ENCODE measurements at regions not wholly inside any gene's neighbourhood (a gene's known extent, or its start where the extent isn't known, plus 50 kb on each side); places are given as distances from the start of the nearest gene placed in this dataset.

DNA sequence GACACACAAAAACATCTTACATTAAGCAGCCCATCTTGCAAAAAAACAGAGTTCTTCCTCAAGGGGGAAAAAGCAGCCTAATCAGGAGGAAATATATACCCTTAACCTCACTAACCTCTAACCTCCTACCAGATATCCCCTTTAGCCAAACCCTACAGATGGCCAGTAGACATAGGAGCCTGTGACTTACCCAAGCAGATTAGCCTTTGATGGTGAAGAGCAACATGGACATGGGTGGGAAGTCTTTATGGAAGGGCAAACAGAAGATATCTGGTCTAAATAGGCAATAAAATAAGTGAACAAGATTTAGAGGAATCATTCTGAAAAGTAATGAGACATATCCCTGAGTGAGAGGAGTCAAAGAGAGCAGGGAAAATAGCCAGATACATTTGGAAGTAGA lies 119.4 kb upstream of the ARPP21 start:
- Mint-ChIP-seq H3K9me3 (peaks cover 10% of the 10 kb centered on the region), H3K4me3 (no peak overlapping the region), H3K27ac (no peak overlapping the region), H3K4me1 (ENCODE audit: unreplicated experiment) (peaks cover 13% of the 10 kb centered on the region), H3K27me3 (no peaks in the 10 kb centered on the region), H3K36me3 (no peaks in the 10 kb centered on the region)
- no peak for DNase-seq (ENCODE audit: extremely low spot score, unreplicated experiment)
- TF ChIP-seq, protein P1, sequence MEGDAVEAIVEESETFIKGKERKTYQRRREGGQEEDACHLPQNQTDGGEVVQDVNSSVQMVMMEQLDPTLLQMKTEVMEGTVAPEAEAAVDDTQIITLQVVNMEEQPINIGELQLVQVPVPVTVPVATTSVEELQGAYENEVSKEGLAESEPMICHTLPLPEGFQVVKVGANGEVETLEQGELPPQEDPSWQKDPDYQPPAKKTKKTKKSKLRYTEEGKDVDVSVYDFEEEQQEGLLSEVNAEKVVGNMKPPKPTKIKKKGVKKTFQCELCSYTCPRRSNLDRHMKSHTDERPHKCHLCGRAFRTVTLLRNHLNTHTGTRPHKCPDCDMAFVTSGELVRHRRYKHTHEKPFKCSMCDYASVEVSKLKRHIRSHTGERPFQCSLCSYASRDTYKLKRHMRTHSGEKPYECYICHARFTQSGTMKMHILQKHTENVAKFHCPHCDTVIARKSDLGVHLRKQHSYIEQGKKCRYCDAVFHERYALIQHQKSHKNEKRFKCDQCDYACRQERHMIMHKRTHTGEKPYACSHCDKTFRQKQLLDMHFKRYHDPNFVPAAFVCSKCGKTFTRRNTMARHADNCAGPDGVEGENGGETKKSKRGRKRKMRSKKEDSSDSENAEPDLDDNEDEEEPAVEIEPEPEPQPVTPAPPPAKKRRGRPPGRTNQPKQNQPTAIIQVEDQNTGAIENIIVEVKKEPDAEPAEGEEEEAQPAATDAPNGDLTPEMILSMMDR (conservative IDR thresholded peaks at IDR 0.05) = no peak

DNA sequence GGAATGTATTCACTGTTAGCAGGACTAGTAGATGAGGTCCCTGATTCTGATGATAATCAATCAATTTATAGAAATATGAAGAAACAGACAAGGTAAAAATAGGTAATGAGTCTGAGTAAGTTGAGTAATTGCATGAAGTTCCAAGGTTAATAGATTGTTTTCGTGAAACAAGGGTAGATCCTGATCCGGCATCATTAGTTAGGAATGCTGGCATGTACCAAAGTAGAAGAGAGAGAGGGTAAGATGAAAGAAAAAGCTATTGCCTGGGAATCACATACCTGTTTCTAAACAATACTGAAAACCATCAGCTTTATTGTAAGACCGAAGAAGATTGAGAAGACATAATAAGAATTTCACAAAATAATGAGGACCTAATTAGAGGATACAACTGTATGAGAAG lies 118.1 kb upstream of the ARPP21 start:
- no peaks in the 10 kb centered on the region for H3K36me3 Mint-ChIP-seq
- TF ChIP-seq, protein P1 (conservative IDR thresholded peaks at IDR 0.05) = no peak
- peaks cover 10% of the 10 kb centered on the region for H3K9me3 Mint-ChIP-seq
- peaks cover 13% of the 10 kb centered on the region for H3K4me1 Mint-ChIP-seq (ENCODE audit: unreplicated experiment)
- no peaks in the 10 kb centered on the region for H3K27me3 Mint-ChIP-seq
- H3K4me3 Mint-ChIP-seq = no peak overlapping the region
- H3K27ac Mint-ChIP-seq = no peak overlapping the region
- DNase-seq (ENCODE audit: extremely low spot score, unreplicated experiment) = no peak

DNA sequence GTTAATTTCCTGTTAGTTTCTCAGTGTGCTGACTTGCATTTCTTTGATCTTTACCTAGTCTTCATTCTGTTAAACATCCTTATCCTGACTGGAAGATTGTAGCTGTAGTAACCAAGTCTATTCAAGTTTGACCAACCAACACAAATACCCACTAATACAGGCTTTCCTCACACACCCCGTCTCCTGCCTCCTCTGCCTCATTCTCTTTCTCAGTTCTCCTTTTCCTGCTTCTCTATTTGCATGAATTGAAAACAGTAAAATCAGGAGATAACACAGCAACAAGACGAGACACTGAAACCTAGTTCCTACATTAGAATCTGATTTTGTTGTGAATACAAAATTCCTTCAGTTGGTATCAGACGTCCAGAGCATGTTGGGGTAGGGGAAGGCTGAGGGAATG lies 116.9 kb upstream of the ARPP21 start:
- H3K27ac Mint-ChIP-seq = no peak overlapping the region
- TF ChIP-seq, protein P1 (conservative IDR thresholded peaks at IDR 0.05) = no peak
- H3K9me3 Mint-ChIP-seq = peaks cover 7% of the 10 kb centered on the region
- H3K27me3 Mint-ChIP-seq = no peaks in the 10 kb centered on the region
- H3K4me3 Mint-ChIP-seq = no peak overlapping the region
- peaks cover 13% of the 10 kb centered on the region for H3K4me1 Mint-ChIP-seq (ENCODE audit: unreplicated experiment)
- no peak for DNase-seq (ENCODE audit: extremely low spot score, unreplicated experiment)
- no peaks in the 10 kb centered on the region for H3K36me3 Mint-ChIP-seq

DNA sequence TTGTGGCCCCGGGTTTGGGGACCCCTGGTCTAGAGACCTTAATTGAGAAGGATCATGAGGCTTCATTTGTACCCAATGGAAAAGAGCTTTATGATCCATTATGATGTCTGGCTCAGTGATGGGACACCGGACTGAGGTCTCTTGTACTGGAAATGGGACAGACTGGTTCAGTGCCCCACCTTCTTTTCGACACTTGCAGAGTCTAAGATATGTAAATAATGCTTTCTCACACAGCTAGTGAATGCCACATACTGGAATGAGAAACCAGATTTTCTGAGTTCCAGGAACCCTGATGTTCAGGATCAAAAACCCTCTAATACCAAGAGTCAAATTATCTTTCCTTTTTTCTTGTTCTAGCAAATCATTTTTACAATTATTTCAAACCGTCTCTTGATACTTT lies 116.3 kb upstream of the ARPP21 start:
- Mint-ChIP-seq H3K4me1 (ENCODE audit: unreplicated experiment) (peaks cover 13% of the 10 kb centered on the region), H3K36me3 (no peaks in the 10 kb centered on the region), H3K27me3 (no peaks in the 10 kb centered on the region), H3K27ac (no peak overlapping the region), H3K9me3 (peaks cover 4% of the 10 kb centered on the region), H3K4me3 (no peak overlapping the region)
- no peak for DNase-seq (ENCODE audit: extremely low spot score, unreplicated experiment)
- TF ChIP-seq, protein P1 (conservative IDR thresholded peaks at IDR 0.05) = no peak

DNA sequence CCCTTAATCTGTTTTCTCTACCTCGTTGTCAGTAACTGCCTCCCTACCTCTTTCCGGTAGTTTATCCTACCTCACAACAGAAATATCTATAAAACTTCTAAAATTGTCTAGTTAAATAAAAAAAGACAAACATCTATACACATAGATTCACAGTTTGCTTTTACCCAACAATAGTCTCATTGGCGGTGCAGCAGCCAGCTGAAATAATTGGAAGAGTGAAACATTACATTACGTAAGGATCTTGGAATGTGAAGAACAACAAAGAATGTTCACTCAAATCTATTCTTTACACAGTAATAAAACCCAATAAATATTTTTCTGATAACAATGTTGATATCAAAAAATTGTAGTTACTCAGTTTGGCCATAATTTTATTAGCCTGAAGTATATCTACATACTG lies 115.5 kb upstream of the ARPP21 start:
- DNase-seq (ENCODE audit: extremely low spot score, unreplicated experiment) = no peak
- Mint-ChIP-seq H3K4me1 (ENCODE audit: unreplicated experiment) (peaks cover 13% of the 10 kb centered on the region), H3K4me3 (no peak overlapping the region), H3K9me3 (peaks cover 4% of the 10 kb centered on the region), H3K27ac (no peak overlapping the region), H3K36me3 (no peaks in the 10 kb centered on the region), H3K27me3 (no peaks in the 10 kb centered on the region)
- TF ChIP-seq, protein P1 (conservative IDR thresholded peaks at IDR 0.05) = no peak

DNA sequence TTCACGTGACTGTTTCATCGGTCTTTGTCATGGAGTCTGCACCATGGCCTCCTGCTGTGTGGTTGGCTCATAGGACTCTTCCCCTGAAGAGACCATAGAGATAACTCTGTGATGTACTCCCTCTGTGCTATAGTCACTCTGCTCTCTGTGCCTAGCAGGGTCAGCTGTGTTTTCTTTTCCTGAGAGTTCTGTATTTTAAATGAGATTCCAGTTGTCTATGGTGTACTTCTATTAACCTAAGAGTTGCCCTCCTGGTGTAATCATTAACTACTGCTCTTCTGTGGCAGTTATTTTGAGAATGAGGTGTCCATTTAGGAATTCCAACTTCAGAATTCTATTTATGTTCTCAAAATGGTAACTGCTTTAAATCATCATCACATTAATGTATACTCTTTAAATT lies 114.5 kb upstream of the ARPP21 start:
- Mint-ChIP-seq H3K4me3 (no peak overlapping the region), H3K27me3 (no peaks in the 10 kb centered on the region), H3K9me3 (peaks cover 4% of the 10 kb centered on the region), H3K36me3 (no peaks in the 10 kb centered on the region), H3K4me1 (ENCODE audit: unreplicated experiment) (peaks cover 13% of the 10 kb centered on the region), H3K27ac (no peak overlapping the region)
- TF ChIP-seq, protein P1 (conservative IDR thresholded peaks at IDR 0.05) = no peak
- no peak for DNase-seq (ENCODE audit: extremely low spot score, unreplicated experiment)

All from type B pancreatic cell (in vitro differentiated cells).